Loucy (cell line): ENCODE measurements at regions not wholly inside any gene's neighbourhood (a gene's known extent, or its start where the extent isn't known, plus 50 kb on each side); places are given as distances from the start of the nearest gene placed in this dataset.
"Not testable (repeated sequence)": the region's sequence is repeated elsewhere in the genome, so short reads cannot be mapped to it uniquely, and the experiment has no call there.

Source experiments
- H2AFZ ChIP-seq: fragments of 200-600 bp; sonication (generic); 2 replicates; pipeline ENCODE4 v1.6.0; 2016; ENCODE audit warnings: antibody characterized with exemption, mild to moderate bottlenecking, low read length, moderate library complexity
- H3F3A ChIP-seq: fragments of 200-600 bp; 2 replicates; pipeline ENCODE4 v1.6.0; 2016; ENCODE audit warnings: antibody characterized with exemption, low read depth, mild to moderate bottlenecking
- H3K27me3 ChIP-seq: fragments of 200-600 bp; sonication (generic); 2 replicates; pipeline ENCODE4 v1.6.1; 2014; ENCODE audit warnings: low read length, mild to moderate bottlenecking; ENCODE audit not compliant: insufficient read depth, poor library complexity, severe bottlenecking
- H3K36me3 ChIP-seq: fragments of 200-600 bp; sonication (generic); 2 replicates; pipeline ENCODE4 v1.6.1; 2016; ENCODE audit warnings: low read length; ENCODE audit not compliant: insufficient read depth
- H3K4me1 ChIP-seq: fragments of 200-600 bp; sonication (generic); 2 replicates; pipeline ENCODE4 v1.5.1; 2014; ENCODE audit warnings: low read length, mild to moderate bottlenecking; ENCODE audit not compliant: insufficient read depth, poor library complexity, severe bottlenecking
- H3K4me2 ChIP-seq: fragments of 200-600 bp; sonication (generic); 2 replicates; pipeline ENCODE4 v1.6.0; 2014; ENCODE audit warnings: antibody characterized with exemption, low read length, low read depth, mild to moderate bottlenecking; ENCODE audit not compliant: poor library complexity, severe bottlenecking
- H3K4me3 ChIP-seq: fragments of 200-600 bp; sonication (generic); 2 replicates; pipeline ENCODE4 v1.5.1; 2014; ENCODE audit warnings: low read length, mild to moderate bottlenecking, mixed read lengths; ENCODE audit not compliant: poor library complexity, severe bottlenecking
- H3K79me2 ChIP-seq: fragments of 200-600 bp; sonication (generic); 2 replicates; pipeline ENCODE4 v1.6.1; 2014; ENCODE audit warnings: low read length; ENCODE audit not compliant: insufficient read depth
- H3K9ac ChIP-seq: fragments of 200-600 bp; sonication (generic); 2 replicates; pipeline ENCODE4 v1.6.0; 2014; ENCODE audit warnings: mild to moderate bottlenecking, low read depth, low read length, moderate library complexity; ENCODE audit not compliant: poor library complexity, severe bottlenecking
- H3K9me2 ChIP-seq: fragments of 200-600 bp; sonication (generic); replicated peaks from 2 replicates; pipeline ENCODE4 v1.6.1; 2016; ENCODE audit warnings: low read depth, low read length, mixed read lengths
- H3K9me3 ChIP-seq: fragments of 200-600 bp; sonication (generic); 2 replicates; pipeline ENCODE4 v1.6.1; 2014; ENCODE audit warnings: mild to moderate bottlenecking, antibody characterized with exemption, low read length, low read depth; ENCODE audit not compliant: insufficient read depth
- H4K20me1 ChIP-seq: fragments of 200-600 bp; sonication (generic); 2 replicates; pipeline ENCODE4 v1.6.0; 2014; ENCODE audit warnings: antibody characterized with exemption, low read length, mild to moderate bottlenecking; ENCODE audit not compliant: insufficient read depth, poor library complexity, severe bottlenecking
- CTCF ChIP-seq: fragments of 200-600 bp; sonication (generic); conservative IDR thresholded peaks from 2 replicates; pipeline ENCODE4 v1.5.1; 2014; ENCODE audit warnings: mild to moderate bottlenecking, antibody characterized with exemption, low read length
- EZH2phosphoT487 ChIP-seq: fragments of 200-600 bp; IDR thresholded peaks from 2 replicates; pipeline ENCODE4 v1.6.1; 2018; ENCODE audit warnings: antibody characterized with exemption, mild to moderate bottlenecking, moderate library complexity, borderline replicate concordance

- TF ChIP-seq CTCF (no peak), EZH2phosphoT487 (no peak)
- Histone ChIP-seq H3F3A (no peaks in the 10 kb centered on the region), H3K36me3 (no peaks in the 10 kb centered on the region), H3K79me2 (no peaks in the 10 kb centered on the region), H2AFZ (no peak overlapping the region), H4K20me1 (no peaks in the 10 kb centered on the region), H3K4me1 (no peaks in the 10 kb centered on the region), H3K4me3 (no peak overlapping the region), H3K4me2 (no peak overlapping the region), H3K27me3 (no peaks in the 10 kb centered on the region), H3K9me3 (no peaks in the 10 kb centered on the region), H3K9me2 (no peaks in the 10 kb centered on the region), H3K9ac (no peak overlapping the region)
Measured at GRCh38 chr2:67186871-67187270, 210.3 kb upstream of the ETAA1 start.

- not testable (repeated sequence) for H3K36me3 ChIP-seq, H3K9me3 ChIP-seq, H3K9me2 ChIP-seq, H3K79me2 ChIP-seq, H3K4me3 ChIP-seq, H4K20me1 ChIP-seq, H2AFZ ChIP-seq, H3K4me2 ChIP-seq, H3K27me3 ChIP-seq, H3K9ac ChIP-seq, H3K4me1 ChIP-seq, H3F3A ChIP-seq
Measured at GRCh38 chr2:67195327-67195726, 201.8 kb upstream of the ETAA1 start.

DNA sequence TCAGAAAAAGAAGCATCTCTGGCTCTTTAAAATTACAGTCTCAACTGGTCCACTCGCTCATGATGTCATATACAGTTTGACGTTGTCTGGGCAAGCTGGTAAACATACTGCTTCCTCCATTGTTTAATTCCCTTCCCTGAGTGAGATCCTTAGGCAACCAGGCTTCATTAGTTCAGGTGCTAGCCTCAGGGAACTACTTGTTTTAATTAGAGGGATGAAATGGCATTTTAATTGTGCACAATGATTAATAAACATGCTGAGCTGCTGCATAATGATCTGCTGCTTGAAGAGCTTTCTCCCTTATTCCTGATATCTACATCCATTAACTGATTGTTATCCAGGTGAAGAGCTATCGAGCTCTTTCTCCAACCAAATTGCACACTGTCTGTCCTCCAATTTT, 195.6 kb upstream of the ETAA1 start:
- H3K9me2 ChIP-seq: no peaks in the 10 kb centered on the region
- no peak overlapping the region for H2AFZ ChIP-seq
- H3F3A ChIP-seq: no peaks in the 10 kb centered on the region

More for the DNA sequence above, 195.6 kb upstream of the ETAA1 start:
- Histone ChIP-seq H3K27me3 (no peaks in the 10 kb centered on the region), H3K4me2 (no peak overlapping the region), H3K4me1 (no peaks in the 10 kb centered on the region), H3K4me3 (no peak overlapping the region), H3K9ac (no peak overlapping the region), H3K9me3 (no peaks in the 10 kb centered on the region), H3K36me3 (no peaks in the 10 kb centered on the region), H4K20me1 (no peaks in the 10 kb centered on the region), H3K79me2 (no peaks in the 10 kb centered on the region)
- TF ChIP-seq EZH2phosphoT487 (no peak), CTCF (no peak)
